Muscle of leg (tissue), 3 donors: ENCODE measurements at regions not wholly inside any gene's neighbourhood (a gene's known extent, or its start where the extent isn't known, plus 50 kb on each side); places are given as distances from the start of the nearest gene placed in this dataset.

Experiments
- DNase-seq: peaks from one replicate; pipeline ENCODE4 v3.0.0; 2013
- H3K27ac ChIP-seq: one replicate; pipeline ENCODE4 v1.5.1; 2013; ENCODE audit warnings: mild to moderate bottlenecking, low read length, control low read depth
- H3K27me3 ChIP-seq: one replicate; pipeline ENCODE4 v1.6.1; 2013; ENCODE audit warnings: low read length; ENCODE audit not compliant: control insufficient read depth, insufficient read depth
- H3K36me3 ChIP-seq: one replicate; pipeline ENCODE4 v1.6.1; 2013; ENCODE audit warnings: low read length; ENCODE audit not compliant: control insufficient read depth, insufficient read depth
- H3K4me1 ChIP-seq: one replicate; pipeline ENCODE4 v1.6.1; 2013; ENCODE audit warnings: low read length; ENCODE audit not compliant: control insufficient read depth, insufficient read depth
- H3K4me3 ChIP-seq: one replicate; pipeline ENCODE4 v1.5.1; 2013; ENCODE audit warnings: low read length, control low read depth
- H3K9me3 ChIP-seq: replicated peaks from 2 replicates; pipeline ENCODE4 v1.6.1; 2013; ENCODE audit warnings: low read depth, low read length; ENCODE audit not compliant: control insufficient read depth
- WGBS: methylation state at CpG from one replicate; pipeline ENCODE4 v1.1.5; 2013; ENCODE audit warnings: missing lambda C conversion rate; ENCODE audit not compliant: insufficient coverage; 5-methylcytosine and 5-hydroxymethylcytosine counted together

DNA sequence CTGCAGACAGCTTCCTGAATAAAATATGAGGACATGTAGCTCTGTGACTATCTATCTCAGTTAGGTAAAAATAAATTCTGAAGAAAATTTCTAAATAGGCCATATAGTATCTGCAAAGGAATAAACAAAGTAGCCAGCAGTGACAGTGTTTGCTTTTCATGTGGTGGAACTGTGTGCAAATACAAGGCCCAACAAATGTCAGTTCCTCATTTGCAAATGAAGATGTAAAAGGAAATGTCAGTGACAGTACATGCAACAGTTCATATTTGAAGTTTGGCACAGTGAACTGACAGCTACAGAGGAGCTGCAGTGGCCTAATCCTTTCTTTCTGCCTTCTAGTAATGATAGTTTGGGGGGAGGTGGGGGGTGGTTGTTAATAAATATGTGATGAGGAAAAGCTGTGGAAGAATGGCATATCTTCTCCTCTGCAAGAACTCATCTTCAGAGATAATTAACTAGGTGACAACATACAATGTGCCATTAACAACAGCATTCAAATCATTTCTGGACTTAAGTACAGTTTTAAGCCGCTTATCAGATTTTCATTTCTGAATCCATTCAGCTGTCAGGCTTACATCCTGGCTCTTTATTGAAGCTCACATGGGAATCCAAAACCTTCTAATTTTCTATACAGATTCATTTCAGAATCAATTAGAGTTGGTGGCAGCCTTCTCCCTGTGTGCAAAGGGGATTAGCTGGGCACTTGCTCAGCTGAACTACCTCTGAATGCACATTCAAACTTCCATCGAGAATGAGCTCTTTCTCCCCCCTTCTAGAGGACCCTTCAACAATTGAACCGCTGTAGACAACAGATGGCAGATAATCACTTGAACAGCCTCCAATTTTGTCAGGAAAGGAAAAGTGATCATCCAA, 1059.0 kb upstream of the EPHA7 start:
- H3K9me3 ChIP-seq: no peaks in the 10 kb centered on the region
- no peak for DNase-seq
- no peak overlapping the region for H3K27ac ChIP-seq
- H3K4me3 ChIP-seq: no peak overlapping the region
- H3K36me3 ChIP-seq: no peaks in the 10 kb centered on the region
- no peaks in the 10 kb centered on the region for H3K27me3 ChIP-seq
- H3K4me1 ChIP-seq: no peaks in the 10 kb centered on the region
- 57% methylated on average over 1 of the region's 3 CpGs for WGBS

DNA sequence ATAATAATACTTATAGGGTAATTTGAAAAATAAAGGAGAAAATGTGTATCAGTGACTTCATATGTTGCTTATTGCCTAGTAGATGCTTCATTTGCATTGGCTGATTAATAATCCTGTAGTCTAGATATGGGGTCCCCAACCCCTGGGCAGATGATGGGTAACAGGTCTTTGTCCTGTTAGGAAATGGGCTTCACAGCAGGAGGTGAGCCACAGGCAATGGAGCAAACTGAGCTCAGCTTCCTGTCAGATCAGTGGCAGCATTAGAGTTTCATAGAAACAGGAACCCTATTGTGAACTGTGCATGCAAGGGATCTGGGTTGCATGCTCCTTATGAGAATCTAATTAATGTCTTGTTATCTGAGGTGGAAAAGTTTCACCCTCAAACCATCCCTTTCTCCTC, 1049.5 kb upstream of the EPHA7 start:
- Histone ChIP-seq H3K9me3 (no peaks in the 10 kb centered on the region), H3K4me1 (no peaks in the 10 kb centered on the region), H3K27me3 (no peaks in the 10 kb centered on the region), H3K4me3 (no peak overlapping the region), H3K27ac (no peak overlapping the region), H3K36me3 (no peaks in the 10 kb centered on the region)
- DNase-seq: no peak

DNA sequence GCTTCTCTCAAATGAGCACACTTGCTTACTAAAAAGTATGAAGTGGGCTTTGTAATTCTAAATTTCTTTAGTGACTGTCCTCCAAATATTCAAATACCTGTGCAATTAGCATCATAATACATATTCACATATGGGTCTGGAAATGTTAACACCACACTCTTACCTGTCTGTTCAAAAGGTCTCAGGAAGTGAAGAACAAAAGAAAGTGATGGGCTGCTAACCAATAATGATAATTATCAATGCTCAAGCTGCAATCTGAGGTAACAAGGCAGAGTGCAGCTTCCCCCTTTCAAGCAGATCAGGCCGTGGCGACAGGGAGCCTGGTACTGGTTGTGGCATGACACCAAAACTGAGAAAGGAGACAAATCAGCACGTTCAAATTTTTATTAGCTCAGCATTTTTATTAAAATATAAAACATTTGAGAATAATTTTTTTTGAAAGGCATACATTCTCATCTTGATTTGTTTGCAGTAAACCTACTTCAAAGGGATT, 1044.7 kb upstream of the EPHA7 start:
- Histone ChIP-seq H3K4me3 (no peak overlapping the region), H3K9me3 (peaks cover 2% of the 10 kb centered on the region), H3K27me3 (no peaks in the 10 kb centered on the region), H3K36me3 (no peaks in the 10 kb centered on the region), H3K4me1 (no peaks in the 10 kb centered on the region), H3K27ac (no peak overlapping the region)
- no peak for DNase-seq
- no CpG with 5 or more reads among the region's 3 CpGs for WGBS

DNA sequence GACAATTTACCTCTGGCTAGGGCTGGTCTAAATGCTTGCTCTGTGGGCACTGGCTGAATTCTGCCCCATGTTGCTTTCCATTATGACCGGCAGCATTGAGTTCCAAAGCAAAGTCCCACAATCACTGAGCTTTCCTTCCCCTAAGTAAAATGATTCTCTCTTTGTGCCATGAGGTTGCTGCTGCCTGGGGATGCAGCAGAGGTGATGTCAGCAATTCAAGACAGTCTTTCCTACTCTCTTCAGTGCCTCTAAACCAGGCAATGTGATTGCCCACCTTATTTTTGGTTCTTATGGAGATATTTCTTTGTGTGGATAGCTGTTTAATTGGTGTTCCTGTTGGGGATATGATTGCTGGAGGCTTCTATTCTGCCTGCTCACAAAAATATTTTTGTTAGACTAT, 1043.9 kb upstream of the EPHA7 start:
- DNase-seq: no peak
- no peak overlapping the region for H3K4me3 ChIP-seq
- H3K36me3 ChIP-seq: no peaks in the 10 kb centered on the region
- H3K27ac ChIP-seq: no peak overlapping the region
- H3K9me3 ChIP-seq: peaks cover 2% of the 10 kb centered on the region
- H3K4me1 ChIP-seq: no peaks in the 10 kb centered on the region
- 100% methylated on average over 1 of the region's 1 CpG for WGBS
- no peaks in the 10 kb centered on the region for H3K27me3 ChIP-seq

DNA sequence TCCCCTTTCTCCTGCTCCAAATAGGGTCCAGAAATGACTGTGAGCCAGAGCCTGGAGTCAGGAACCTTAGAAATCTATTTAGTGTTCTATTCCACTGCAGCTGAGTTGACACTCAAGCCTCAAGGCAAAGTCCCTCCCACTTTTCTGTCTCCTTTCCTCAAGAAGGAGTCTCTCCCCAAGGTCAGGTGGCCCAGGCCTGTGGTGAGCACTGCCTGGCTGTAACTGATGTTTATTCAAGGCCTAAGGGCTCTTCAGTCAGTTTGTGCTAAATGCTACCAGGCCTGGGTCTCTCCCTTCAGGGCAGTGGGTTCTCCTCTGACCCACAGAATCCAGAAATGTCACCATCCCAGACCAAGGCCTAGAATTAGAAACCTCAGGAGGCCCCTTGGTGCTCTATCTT, 1042.9 kb upstream of the EPHA7 start:
- Histone ChIP-seq H3K27me3 (no peaks in the 10 kb centered on the region), H3K27ac (no peak overlapping the region), H3K4me3 (no peak overlapping the region), H3K4me1 (no peaks in the 10 kb centered on the region), H3K36me3 (no peaks in the 10 kb centered on the region), H3K9me3 (peaks cover 2% of the 10 kb centered on the region)
- DNase-seq: no peak

DNA sequence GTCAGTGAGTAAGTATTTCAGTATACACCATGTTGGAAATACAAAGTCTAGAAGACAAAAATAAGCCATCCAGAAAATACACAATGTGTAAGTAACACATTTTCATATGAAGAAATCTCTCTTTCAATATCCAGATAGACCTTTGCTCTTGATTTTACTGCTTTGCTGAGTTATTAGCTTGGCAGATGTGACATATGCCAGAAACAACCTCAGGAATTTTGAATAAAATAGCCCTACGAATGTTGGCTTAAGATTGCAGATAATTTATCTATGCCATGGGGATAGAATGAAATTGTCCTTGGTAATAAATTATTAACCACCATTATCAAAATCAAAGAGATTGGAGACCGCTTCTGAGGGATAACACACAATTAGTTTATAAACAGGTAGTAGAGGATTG, 1036.9 kb upstream of the EPHA7 start:
- Histone ChIP-seq H3K4me1 (no peaks in the 10 kb centered on the region), H3K27ac (no peak overlapping the region), H3K4me3 (no peak overlapping the region), H3K9me3 (peaks cover 5% of the 10 kb centered on the region), H3K27me3 (no peaks in the 10 kb centered on the region), H3K36me3 (no peaks in the 10 kb centered on the region)
- DNase-seq: no peak
- WGBS: no CpG with 5 or more reads among the region's 2 CpGs

DNA sequence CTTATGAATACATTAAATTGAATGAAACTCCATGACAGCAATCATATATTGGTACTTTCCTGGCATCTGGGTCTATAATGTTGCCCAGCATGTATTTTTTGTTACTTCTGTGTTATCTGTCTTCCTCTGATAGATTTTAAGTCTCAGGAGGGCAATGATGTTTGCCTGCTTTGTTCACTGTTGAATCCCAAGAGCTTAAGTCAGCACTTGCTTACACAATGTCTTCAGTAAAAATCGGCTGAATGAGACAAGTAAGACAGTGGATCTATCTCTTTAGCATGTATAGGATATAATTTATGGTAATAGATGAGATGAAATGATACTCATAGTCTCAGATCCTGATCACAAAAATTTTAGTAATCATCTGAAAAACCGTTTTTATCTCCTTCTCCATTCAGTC, 1034.9 kb upstream of the EPHA7 start:
- Histone ChIP-seq H3K27me3 (no peaks in the 10 kb centered on the region), H3K4me3 (no peak overlapping the region), H3K36me3 (no peaks in the 10 kb centered on the region), H3K4me1 (no peaks in the 10 kb centered on the region), H3K27ac (no peak overlapping the region), H3K9me3 (peaks cover 3% of the 10 kb centered on the region)
- WGBS: no CpG with 5 or more reads among the region's 2 CpGs
- no peak for DNase-seq

DNA sequence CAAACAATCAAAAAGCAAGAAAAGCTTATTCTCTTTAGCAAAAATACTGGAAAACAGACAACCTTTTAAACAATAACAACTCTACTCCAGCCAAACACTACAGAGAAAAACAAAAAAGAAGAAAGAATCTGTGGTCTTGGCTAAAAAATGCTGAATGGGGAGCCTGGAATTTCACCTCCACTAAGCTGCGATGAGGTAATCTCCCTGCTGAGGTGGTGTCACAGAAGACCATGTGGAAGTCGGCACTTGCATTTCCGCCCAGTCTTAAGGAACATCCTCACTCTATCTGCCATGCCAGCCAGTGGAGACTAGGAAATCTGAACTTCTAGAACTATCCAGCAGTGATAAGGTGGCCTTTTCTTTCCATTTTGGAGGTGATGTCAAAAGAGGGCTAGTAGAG, 1026.8 kb upstream of the EPHA7 start:
- Histone ChIP-seq H3K27ac (no peak overlapping the region), H3K4me3 (no peak overlapping the region), H3K27me3 (no peaks in the 10 kb centered on the region), H3K9me3 (no peaks in the 10 kb centered on the region), H3K4me1 (no peaks in the 10 kb centered on the region), H3K36me3 (no peaks in the 10 kb centered on the region)
- 50% methylated on average over 1 of the region's 3 CpGs for WGBS
- DNase-seq: no peak

DNA sequence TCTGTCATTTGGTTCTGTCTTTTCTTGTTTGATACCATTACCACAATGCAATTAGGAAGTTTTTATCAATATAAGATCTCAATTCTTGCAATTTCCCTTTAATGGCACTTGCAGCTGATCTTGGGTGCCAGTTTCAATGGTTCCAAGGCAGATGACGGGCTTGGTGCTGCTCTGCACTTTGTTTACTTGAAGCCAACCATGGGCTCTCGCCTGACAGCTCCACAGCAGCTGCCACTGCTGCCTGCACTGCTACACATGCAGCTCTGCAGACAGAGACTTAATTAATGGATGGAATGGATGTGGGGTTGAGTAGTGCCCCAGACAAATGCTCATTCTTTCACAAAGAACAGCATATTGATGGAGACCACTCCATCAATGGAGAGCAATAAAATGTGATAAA, 1024.3 kb upstream of the EPHA7 start:
- no peak overlapping the region for H3K4me3 ChIP-seq
- no peak for DNase-seq
- H3K27me3 ChIP-seq: no peaks in the 10 kb centered on the region
- H3K9me3 ChIP-seq: no peaks in the 10 kb centered on the region
- H3K27ac ChIP-seq: no peak overlapping the region
- H3K36me3 ChIP-seq: no peaks in the 10 kb centered on the region
- WGBS: 20% methylated on average over 1 of the region's 2 CpGs
- no peaks in the 10 kb centered on the region for H3K4me1 ChIP-seq

DNA sequence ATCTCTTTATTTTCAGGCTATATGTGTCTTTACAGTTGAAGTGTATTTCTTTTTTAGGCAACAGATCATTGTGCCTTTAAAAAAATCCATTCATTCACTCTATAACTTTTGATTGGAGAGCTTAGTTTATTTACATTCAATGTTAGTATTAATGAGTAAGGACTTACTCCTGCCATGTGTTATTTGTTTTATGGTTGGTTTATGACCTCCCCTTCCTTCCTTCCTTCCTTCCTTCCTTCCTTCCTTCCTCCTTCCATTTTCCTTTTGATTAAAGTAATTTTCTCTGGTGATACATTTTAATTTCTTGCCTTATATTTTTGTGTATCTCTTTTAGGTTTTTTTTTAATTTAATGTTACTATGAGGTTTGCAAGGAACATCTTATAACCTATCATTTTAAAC, 1005.3 kb upstream of the EPHA7 start:
- H3K9me3 ChIP-seq: peaks cover 10% of the 10 kb centered on the region
- no peaks in the 10 kb centered on the region for H3K27me3 ChIP-seq
- H3K36me3 ChIP-seq: no peaks in the 10 kb centered on the region
- no peak for DNase-seq
- no peak overlapping the region for H3K4me3 ChIP-seq
- H3K27ac ChIP-seq: no peak overlapping the region
- no peaks in the 10 kb centered on the region for H3K4me1 ChIP-seq

DNA sequence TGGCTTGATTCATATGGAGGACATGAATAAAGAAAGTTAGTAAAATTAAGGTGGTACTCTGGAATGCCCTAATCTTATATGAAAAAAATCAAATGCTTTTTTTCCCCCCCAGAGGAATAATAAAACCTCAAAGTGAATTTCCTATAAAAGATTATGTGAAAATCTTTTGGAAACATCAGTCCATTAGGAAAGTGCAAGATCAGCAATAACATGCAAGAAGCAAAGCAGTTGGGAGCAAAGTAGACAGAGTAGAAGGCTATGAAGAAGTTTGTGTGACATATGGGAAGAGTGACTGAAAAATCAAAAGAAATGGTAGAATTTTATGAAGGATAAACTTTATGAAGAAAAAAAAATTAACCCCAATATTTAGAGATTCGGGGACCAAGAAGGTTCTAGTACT, 998.0 kb upstream of the EPHA7 start:
- no peak overlapping the region for H3K4me3 ChIP-seq
- H3K36me3 ChIP-seq: no peaks in the 10 kb centered on the region
- H3K27me3 ChIP-seq: no peaks in the 10 kb centered on the region
- no peak for DNase-seq
- H3K4me1 ChIP-seq: no peaks in the 10 kb centered on the region
- H3K9me3 ChIP-seq: no peaks in the 10 kb centered on the region
- no peak overlapping the region for H3K27ac ChIP-seq
- WGBS: no CpG with 5 or more reads among the region's 1 CpG
